HG03097 (cell line): ENCODE measurements at regions not wholly inside any gene's neighbourhood (a gene's known extent, or its start where the extent isn't known, plus 50 kb on each side); places are given as distances from the start of the nearest gene placed in this dataset.

Experiments used
- ATAC-seq: cut with Tn5 transposase; IDR thresholded peaks from one replicate; pipeline ENCODE4 v1.9.1; 2021; ENCODE audit not compliant: unreplicated experiment, low FRiP score

- no peak for ATAC-seq
Measured at GRCh38 chr4:58711039-58711438, 1600.9 kb upstream of the IGFBP7 start.

- no peak for ATAC-seq
Measured at GRCh38 chr4:58688568-58688967, 1578.4 kb upstream of the IGFBP7 start.

GRCh38 chr4:58679886-58680285, 1569.7 kb upstream of the IGFBP7 start:
- ATAC-seq: no peak

- ATAC-seq: no peak
Measured at GRCh38 chr4:58679051-58679450, 1568.9 kb upstream of the IGFBP7 start.

GRCh38 chr4:58669783-58670182, 1559.6 kb upstream of the IGFBP7 start:
- ATAC-seq: no peak

- no peak for ATAC-seq
Measured at GRCh38 chr4:58665649-58666048, 1555.5 kb upstream of the IGFBP7 start.

- ATAC-seq: no peak
Measured at GRCh38 chr4:58658701-58659100, 1548.5 kb upstream of the IGFBP7 start.

- no peak for ATAC-seq
Measured at GRCh38 chr4:58653251-58653650, 1543.1 kb upstream of the IGFBP7 start.

- ATAC-seq: no peak
Measured at GRCh38 chr4:58649226-58649625, 1539.0 kb upstream of the IGFBP7 start.

GRCh38 chr4:58646126-58646525, 1535.9 kb upstream of the IGFBP7 start:
- no peak for ATAC-seq

- ATAC-seq: no peak
Measured at GRCh38 chr4:58644549-58644948, 1534.4 kb upstream of the IGFBP7 start.

GRCh38 chr4:58636381-58636780, 1526.2 kb upstream of the IGFBP7 start:
- ATAC-seq: no peak

GRCh38 chr4:58617226-58617625, 1507.0 kb upstream of the IGFBP7 start:
- ATAC-seq: no peak

- no peak for ATAC-seq
Measured at GRCh38 chr4:58611012-58611411, 1500.8 kb upstream of the IGFBP7 start.

- no peak for ATAC-seq
Measured at GRCh38 chr4:58606303-58606702, 1496.1 kb upstream of the IGFBP7 start.

- no peak for ATAC-seq
Measured at GRCh38 chr4:58603951-58604350, 1493.8 kb upstream of the IGFBP7 start.

- no peak for ATAC-seq
Measured at GRCh38 chr4:58602731-58603359, 1492.7 kb upstream of the IGFBP7 start.

- ATAC-seq: no peak
Measured at GRCh38 chr4:58602022-58602421, 1491.8 kb upstream of the IGFBP7 start.

- no peak for ATAC-seq
Measured at GRCh38 chr4:58600290-58600689, 1490.1 kb upstream of the IGFBP7 start.

GRCh38 chr4:58590722-58591121, 1480.5 kb upstream of the IGFBP7 start:
- ATAC-seq: no peak

- no peak for ATAC-seq
Measured at GRCh38 chr4:58587856-58588255, 1477.7 kb upstream of the IGFBP7 start.

- ATAC-seq: no peak
Measured at GRCh38 chr4:58566260-58566659, 1456.1 kb upstream of the IGFBP7 start.
